ENCODE measurements at regions not wholly inside any gene's neighbourhood (a gene's known extent, or its start where the extent isn't known, plus 50 kb on each side); places are given as distances from the start of the nearest gene placed in this dataset.
"Not testable (repeated sequence)": the region's sequence is repeated elsewhere in the genome, so short reads cannot be mapped to it uniquely, and the experiment has no call there.

- Histone ChIP-seq H3K27ac (ENCODE audit: insufficient read length, low read depth, low read length) (no peak overlapping the region), H3K23ac (ENCODE audit: insufficient read length, low read depth, low read length) (no peak overlapping the region), H3T11ph (ENCODE audit: low read length) (no peak overlapping the region), H4K20me1 (ENCODE audit: control insufficient read depth, insufficient read depth, insufficient read length) (no peaks in the 10 kb centered on the region), H2BK20ac (ENCODE audit: low read depth, low read length, poor library complexity, severe bottlenecking) (no peak overlapping the region), H4K5ac (ENCODE audit: insufficient read length, low read depth, low read length) (no peak overlapping the region), H3K14ac (ENCODE audit: insufficient read depth, low read length) (no peak overlapping the region), H3K9ac (ENCODE audit: extremely low read depth, insufficient read length, low read length) (no peak overlapping the region), H3K4me2 (ENCODE audit: insufficient read depth, insufficient read length, low read length) (no peak overlapping the region), H3K79me1 (ENCODE audit: insufficient read depth, low read depth, low read length, poor library complexity, severe bottlenecking) (no peaks in the 10 kb centered on the region), H3K23me2 (ENCODE audit: insufficient read length, low read depth, low read length, poor library complexity, severe bottlenecking) (no peaks in the 10 kb centered on the region), H2BK15ac (ENCODE audit: low read depth, low read length) (no peak overlapping the region), H3K27me3 (ENCODE audit: insufficient read depth, low read length) (no peaks in the 10 kb centered on the region), H3K79me2 (ENCODE audit: insufficient read depth, low read length) (no peaks in the 10 kb centered on the region), H3K56ac (ENCODE audit: insufficient read length, low read depth, low read length) (no peak overlapping the region), H3K18ac (ENCODE audit: insufficient read length, low read depth, low read length) (no peak overlapping the region), H3K9me3 (ENCODE audit: control insufficient read depth, low read depth, low read length) (no peaks in the 10 kb centered on the region), H2BK5ac (ENCODE audit: insufficient read length, low read length) (no peak overlapping the region), H2AK5ac (ENCODE audit: insufficient read length, low read length) (no peak overlapping the region), H3K4me1 (ENCODE audit: insufficient read depth, low read length) (no peaks in the 10 kb centered on the region; the same call in 1 of the 2 replicates), H2AFZ (ENCODE audit: low read length) (no peak overlapping the region), H2BK12ac (ENCODE audit: insufficient read length, low read depth, low read length) (no peak overlapping the region), H2BK120ac (ENCODE audit: low read depth, low read length, poor library complexity, severe bottlenecking) (no peak overlapping the region), H3K4ac (ENCODE audit: low read depth, low read length) (no peak overlapping the region), H4K8ac (replicated peaks; ENCODE audit: insufficient read length, low read depth, low read length) (no peak overlapping the region), H4K91ac (ENCODE audit: insufficient read length, low read depth, low read length) (no peak overlapping the region)
- Mint-ChIP-seq H3K4me1 (peaks cover 5% of the 10 kb centered on the region in 2 experiments; a peak in 3 of 4 replicates), H3K27me3 (ENCODE audit: low read depth) (no peaks in the 10 kb centered on the region; the same call in 1 of the 2 replicates), H3K36me3 (ENCODE audit: insufficient read depth in 1 of 3, low read depth in 3 of 3) (no peaks in the 10 kb centered on the region), H3K9me3 (no peaks in the 10 kb centered on the region; a peak in 1 of 5 replicates), H3K27ac (no peak overlapping the region), H3K4me3 (no peak overlapping the region)
- DNase-seq, result no peak
- no peak for TF ChIP-seq CTCF (conservative IDR thresholded peaks at IDR 0.05)
- no CpG with 5 or more reads among the region's 1 CpG for WGBS (ENCODE audit: extremely low coverage, insufficient read length, low lambda C conversion rate)
Measured at GRCh38 chr4:174177536-174177935, 105.9 kb downstream of the FBXO8 start.

GRCh38 chr4:174175836-174176235, 107.6 kb downstream of the FBXO8 start:
- H3K79me1 ChIP-seq (ENCODE audit: insufficient read depth, low read depth, low read length, poor library complexity, severe bottlenecking); H3K9me3 Mint-ChIP-seq: not testable (repeated sequence)

More at GRCh38 chr4:174175836-174176235, 107.6 kb downstream of the FBXO8 start:
- not testable (repeated sequence) for H2BK15ac ChIP-seq (ENCODE audit: low read depth, low read length); H2AK5ac ChIP-seq (ENCODE audit: insufficient read length, low read length); H3T11ph ChIP-seq (ENCODE audit: low read length); H4K91ac ChIP-seq (ENCODE audit: insufficient read length, low read depth, low read length); H3K9me3 ChIP-seq (ENCODE audit: control insufficient read depth, low read depth, low read length); H3K27ac Mint-ChIP-seq; H3K23me2 ChIP-seq (ENCODE audit: insufficient read length, low read depth, low read length, poor library complexity, severe bottlenecking); H2BK120ac ChIP-seq (ENCODE audit: low read depth, low read length, poor library complexity, severe bottlenecking); H3K27ac ChIP-seq (ENCODE audit: insufficient read length, low read depth, low read length); H2BK20ac ChIP-seq (ENCODE audit: low read depth, low read length, poor library complexity, severe bottlenecking); H2AFZ ChIP-seq (ENCODE audit: low read length); H3K4me1 Mint-ChIP-seq; DNase-seq; H3K79me2 ChIP-seq (ENCODE audit: insufficient read depth, low read length); H4K20me1 ChIP-seq (ENCODE audit: control insufficient read depth, insufficient read depth, insufficient read length); H3K4me2 ChIP-seq (ENCODE audit: insufficient read depth, insufficient read length, low read length); H3K56ac ChIP-seq (ENCODE audit: insufficient read length, low read depth, low read length); H4K5ac ChIP-seq (ENCODE audit: insufficient read length, low read depth, low read length); H2BK12ac ChIP-seq (ENCODE audit: insufficient read length, low read depth, low read length); H3K4ac ChIP-seq (ENCODE audit: low read depth, low read length); H3K27me3 ChIP-seq (ENCODE audit: insufficient read depth, low read length); H3K18ac ChIP-seq (ENCODE audit: insufficient read length, low read depth, low read length); H3K14ac ChIP-seq (ENCODE audit: insufficient read depth, low read length); H3K23ac ChIP-seq (ENCODE audit: insufficient read length, low read depth, low read length); H3K9ac ChIP-seq (ENCODE audit: extremely low read depth, insufficient read length, low read length); H3K4me3 Mint-ChIP-seq; H3K36me3 Mint-ChIP-seq (ENCODE audit: insufficient read depth in 1 of 3, low read depth in 3 of 3); H2BK5ac ChIP-seq (ENCODE audit: insufficient read length, low read length); H3K4me1 ChIP-seq (ENCODE audit: insufficient read depth, low read length); H3K27me3 Mint-ChIP-seq (ENCODE audit: low read depth); H4K8ac ChIP-seq (replicated peaks; ENCODE audit: insufficient read length, low read depth, low read length)
- WGBS (ENCODE audit: extremely low coverage, insufficient read length, low lambda C conversion rate), result no CpG with 5 or more reads among the region's 4 CpGs
